Keratinocyte (primary cell): ENCODE measurements at regions not wholly inside any gene's neighbourhood (a gene's known extent, or its start where the extent isn't known, plus 50 kb on each side); places are given as distances from the start of the nearest gene placed in this dataset.

Experiments
- EZH2 ChIP-seq: IDR thresholded peaks from one replicate; pipeline ENCODE4 v1.6.1; 2012; ENCODE audit warnings: inconsistent platforms, mild to moderate bottlenecking, low read length, moderate library complexity
- TF ChIP-seq, protein P1 (sequence below), 3 experiments: IDR thresholded peaks in 1 of 3; conservative IDR thresholded peaks in 1 of 3; optimal IDR thresholded peaks in 1 of 3; 2 replicates in 2 of 3; 3 replicates in 1 of 3; pipeline versions ENCODE3 to v1.5.1; 2011; ENCODE audit warnings: low read length in 3 of 3, mild to moderate bottlenecking in 3 of 3, moderate library complexity in 2 of 3, control low read depth in 1 of 3, inconsistent platforms in 1 of 3; ENCODE audit not compliant: insufficient read depth in 2 of 3; ENCODE audit errors: extremely low read depth in 1 of 3

DNA sequence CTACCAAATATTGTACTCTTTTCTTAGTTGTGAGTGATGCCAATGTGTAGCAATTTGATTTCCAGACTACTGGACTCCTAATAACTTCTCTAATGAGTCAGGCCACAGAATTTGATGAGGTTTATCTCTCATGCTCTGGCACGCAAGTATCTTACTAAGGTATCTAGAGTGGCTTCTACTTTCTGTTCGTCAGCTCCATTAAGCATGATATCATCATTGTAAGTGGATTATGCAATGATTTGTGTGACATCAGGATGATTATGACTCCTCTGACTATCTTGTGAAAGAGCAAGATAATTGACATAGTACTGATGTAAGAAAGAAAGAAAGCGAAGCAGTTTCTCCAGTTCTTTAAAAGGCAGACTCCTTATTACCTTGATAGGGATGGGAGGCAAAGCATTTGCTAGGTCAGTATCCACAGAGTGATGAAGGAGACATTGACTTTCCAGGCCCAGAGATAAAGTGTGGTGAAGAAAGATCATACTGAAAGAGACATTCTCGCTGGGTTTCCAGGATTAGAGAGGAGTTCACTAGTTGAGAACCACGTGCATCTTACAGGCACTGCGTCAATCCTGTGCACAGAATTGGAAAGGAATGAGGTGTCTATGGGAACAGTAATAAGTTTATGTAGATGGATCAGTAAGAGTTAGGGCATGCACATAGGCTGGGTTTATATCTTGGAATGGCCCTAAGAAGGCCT lies 161.9 kb upstream of the STK26 start:
- TF ChIP-seq, protein P1, sequence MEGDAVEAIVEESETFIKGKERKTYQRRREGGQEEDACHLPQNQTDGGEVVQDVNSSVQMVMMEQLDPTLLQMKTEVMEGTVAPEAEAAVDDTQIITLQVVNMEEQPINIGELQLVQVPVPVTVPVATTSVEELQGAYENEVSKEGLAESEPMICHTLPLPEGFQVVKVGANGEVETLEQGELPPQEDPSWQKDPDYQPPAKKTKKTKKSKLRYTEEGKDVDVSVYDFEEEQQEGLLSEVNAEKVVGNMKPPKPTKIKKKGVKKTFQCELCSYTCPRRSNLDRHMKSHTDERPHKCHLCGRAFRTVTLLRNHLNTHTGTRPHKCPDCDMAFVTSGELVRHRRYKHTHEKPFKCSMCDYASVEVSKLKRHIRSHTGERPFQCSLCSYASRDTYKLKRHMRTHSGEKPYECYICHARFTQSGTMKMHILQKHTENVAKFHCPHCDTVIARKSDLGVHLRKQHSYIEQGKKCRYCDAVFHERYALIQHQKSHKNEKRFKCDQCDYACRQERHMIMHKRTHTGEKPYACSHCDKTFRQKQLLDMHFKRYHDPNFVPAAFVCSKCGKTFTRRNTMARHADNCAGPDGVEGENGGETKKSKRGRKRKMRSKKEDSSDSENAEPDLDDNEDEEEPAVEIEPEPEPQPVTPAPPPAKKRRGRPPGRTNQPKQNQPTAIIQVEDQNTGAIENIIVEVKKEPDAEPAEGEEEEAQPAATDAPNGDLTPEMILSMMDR (optimal IDR thresholded peaks at IDR 0.05 in 1 of 3, IDR thresholded peaks at IDR 0.05 in 1 of 3, conservative IDR thresholded peaks at IDR 0.05 in 1 of 3; ENCODE audit: extremely low read depth in 1 of 3, insufficient read depth in 2 of 3, low read length in 3 of 3) = no peak
- no peak for TF ChIP-seq EZH2
